Activated CD4-positive, alpha-beta T cell treated with anti-CD3 and anti-CD28 coated beads, Interleukin-2, amount 10 ng/mL, durations not matched to agents 7 days and 5 days (primary cell): ENCODE measurements at regions not wholly inside any gene's neighbourhood (a gene's known extent, or its start where the extent isn't known, plus 50 kb on each side); places are given as distances from the start of the nearest gene placed in this dataset.

ENCODE experiments used
- CTCF ChIA-PET: fragments of 350-600 bp; sonication (Branson Sonifier 250); formaldehyde crosslinking; loops from one replicate; lab custom pipeline; 2021; ENCODE audit warnings: antibody characterized with exemption; lab: Charles Lee
- POLR2A ChIA-PET: fragments of 350-600 bp; sonication (Branson Sonifier 250); formaldehyde crosslinking; loops from one replicate; lab custom pipeline; 2021; ENCODE audit warnings: antibody characterized with exemption; lab: Charles Lee
- DNase-seq: peaks from one replicate; pipeline ENCODE4 v3.0.0-alpha.2; 2020
- H3K27ac Mint-ChIP-seq: one replicate; pipeline ENCODE4 v1.8.0; 2021; ENCODE audit warnings: mild to moderate bottlenecking, moderate library complexity, mixed read lengths
- H3K27me3 Mint-ChIP-seq: one replicate; pipeline ENCODE4 v1.8.0; 2021; ENCODE audit warnings: mixed read lengths
- H3K36me3 Mint-ChIP-seq: one replicate; pipeline ENCODE4 v1.8.0; 2021; ENCODE audit warnings: low read depth, mixed read lengths
- H3K4me1 Mint-ChIP-seq: one replicate; pipeline ENCODE4 v1.8.0; 2021; ENCODE audit warnings: mixed read lengths
- H3K4me3 Mint-ChIP-seq: one replicate; pipeline ENCODE4 v1.8.0; 2021; ENCODE audit warnings: mild to moderate bottlenecking, moderate library complexity, mixed read lengths
- H3K9me3 Mint-ChIP-seq: one replicate; pipeline ENCODE4 v1.8.0; 2021; ENCODE audit warnings: mixed read lengths

GRCh38 chr4:108567831-108568230 lies 52.5 kb upstream of the RPL34 start:
- H3K4me1 Mint-ChIP-seq: peaks cover 25% of the 10 kb centered on the region
- CTCF ChIA-PET: interaction anchor here (1.0 to 2.3 kb wide), 2 partner anchors 64 to 548 kb away, joined by 3 to 8 read pairs; no protein-coding TSS in a partner anchor
- H3K36me3 Mint-ChIP-seq: peaks cover 4% of the 10 kb centered on the region
- H3K4me3 Mint-ChIP-seq: no peak overlapping the region
- H3K27me3 Mint-ChIP-seq: no peaks in the 10 kb centered on the region
- peaks cover 2% of the 10 kb centered on the region for H3K9me3 Mint-ChIP-seq
- POLR2A ChIA-PET: no interaction called here
- H3K27ac Mint-ChIP-seq: no peak overlapping the region
- DNase-seq: no peak

GRCh38 chr4:108561116-108561515 lies 59.3 kb upstream of the RPL34 start:
- ChIA-PET CTCF (interaction anchor here (1.4 kb wide), 1 partner anchor 14 kb away, joined by 3 read pairs; no protein-coding TSS in a partner anchor), POLR2A (no interaction called here)
- DNase-seq: no peak
- Mint-ChIP-seq H3K4me1 (peaks cover 8% of the 10 kb centered on the region), H3K9me3 (peaks cover 5% of the 10 kb centered on the region), H3K4me3 (no peak overlapping the region), H3K36me3 (peaks cover 4% of the 10 kb centered on the region), H3K27me3 (no peaks in the 10 kb centered on the region), H3K27ac (no peak overlapping the region)

GRCh38 chr4:108560616-108561015 lies 59.8 kb upstream of the RPL34 start:
- no peak for DNase-seq
- CTCF ChIA-PET: interaction anchor here (1.4 kb wide), 1 partner anchor 13 kb away, joined by 3 read pairs; no protein-coding TSS in a partner anchor
- POLR2A ChIA-PET: no interaction called here
- peaks cover 5% of the 10 kb centered on the region for H3K9me3 Mint-ChIP-seq
- H3K27me3 Mint-ChIP-seq: no peaks in the 10 kb centered on the region
- no peak overlapping the region for H3K4me3 Mint-ChIP-seq
- H3K27ac Mint-ChIP-seq: no peak overlapping the region
- peaks cover 8% of the 10 kb centered on the region for H3K4me1 Mint-ChIP-seq
- H3K36me3 Mint-ChIP-seq: peaks cover 4% of the 10 kb centered on the region

- H3K9me3 Mint-ChIP-seq: peaks cover 2% of the 10 kb centered on the region
- H3K4me1 Mint-ChIP-seq: peaks cover 4% of the 10 kb centered on the region
- no peak overlapping the region for H3K27ac Mint-ChIP-seq
- CTCF ChIA-PET: interaction anchor here (1.4 kb wide), 1 partner anchor 12 kb away, joined by 3 read pairs; no protein-coding TSS in a partner anchor
- no peaks in the 10 kb centered on the region for H3K27me3 Mint-ChIP-seq
- POLR2A ChIA-PET: no interaction called here
- no peak for DNase-seq
- no peak overlapping the region for H3K4me3 Mint-ChIP-seq
- peaks cover under 1% of the 10 kb centered on the region for H3K36me3 Mint-ChIP-seq
Measured at GRCh38 chr4:108559911-108560310, 60.5 kb upstream of the RPL34 start.

GRCh38 chr4:108559068-108559793 lies 61.1 kb upstream of the RPL34 start:
- Mint-ChIP-seq H3K4me1 (peaks cover 1% of the 10 kb centered on the region), H3K9me3 (peaks cover 2% of the 10 kb centered on the region), H3K27ac (no peak overlapping the region), H3K27me3 (no peaks in the 10 kb centered on the region), H3K4me3 (no peak overlapping the region), H3K36me3 (no peaks in the 10 kb centered on the region)
- POLR2A ChIA-PET: no interaction called here
- CTCF ChIA-PET: interaction anchor here (1.0 kb wide), 1 partner anchor 11 kb away, joined by 3 read pairs; no protein-coding TSS in a partner anchor
- no peak for DNase-seq

- ChIA-PET CTCF (no interaction called here), POLR2A (no interaction called here)
- H3K4me1 Mint-ChIP-seq: no peaks in the 10 kb centered on the region
- H3K4me3 Mint-ChIP-seq: no peak overlapping the region
- DNase-seq: no peak
- no peak overlapping the region for H3K27ac Mint-ChIP-seq
- no peaks in the 10 kb centered on the region for H3K27me3 Mint-ChIP-seq
- no peaks in the 10 kb centered on the region for H3K36me3 Mint-ChIP-seq
- H3K9me3 Mint-ChIP-seq: peaks cover 5% of the 10 kb centered on the region
Measured at GRCh38 chr4:108556588-108557200, 63.7 kb upstream of the RPL34 start.

GRCh38 chr4:108556166-108556565 lies 64.2 kb upstream of the RPL34 start:
- CTCF ChIA-PET: no interaction called here
- Mint-ChIP-seq H3K9me3 (peaks cover 3% of the 10 kb centered on the region), H3K27ac (no peak overlapping the region), H3K4me3 (no peak overlapping the region), H3K4me1 (no peaks in the 10 kb centered on the region), H3K36me3 (no peaks in the 10 kb centered on the region), H3K27me3 (no peaks in the 10 kb centered on the region)
- no peak for DNase-seq
- POLR2A ChIA-PET: no interaction called here

- Mint-ChIP-seq H3K36me3 (peaks cover 2% of the 10 kb centered on the region), H3K9me3 (peaks cover 3% of the 10 kb centered on the region), H3K27me3 (no peaks in the 10 kb centered on the region), H3K4me3 (no peak overlapping the region), H3K4me1 (no peaks in the 10 kb centered on the region), H3K27ac (no peak overlapping the region)
- ChIA-PET POLR2A (no interaction called here), CTCF (no interaction called here)
- no peak for DNase-seq
Measured at GRCh38 chr4:108555701-108556100, 64.7 kb upstream of the RPL34 start.

- DNase-seq: no peak
Measured at GRCh38 chr4:108547682-108548081, 72.7 kb upstream of the RPL34 start.

GRCh38 chr4:108546728-108547127 lies 73.6 kb upstream of the RPL34 start:
- H3K4me1 Mint-ChIP-seq: peaks cover 3% of the 10 kb centered on the region
- CTCF ChIA-PET: interaction anchor here (0.7 to 1.4 kb wide), 3 partner anchors 14 to 582 kb away, joined by 3 to 4 read pairs (median 3); no protein-coding TSS in a partner anchor
- H3K36me3 Mint-ChIP-seq: peaks cover 38% of the 10 kb centered on the region

More at GRCh38 chr4:108547682-108548081, 72.7 kb upstream of the RPL34 start:
- Mint-ChIP-seq H3K4me3 (no peak overlapping the region), H3K27ac (no peak overlapping the region), H3K36me3 (peaks cover 35% of the 10 kb centered on the region), H3K4me1 (peaks cover 1% of the 10 kb centered on the region), H3K9me3 (peaks cover 34% of the 10 kb centered on the region), H3K27me3 (no peaks in the 10 kb centered on the region)
- ChIA-PET CTCF (interaction anchor here (1.3 to 1.4 kb wide), 2 partner anchors 13 to 396 kb away, joined by 3 to 4 read pairs; no protein-coding TSS in a partner anchor), POLR2A (no interaction called here)

GRCh38 chr4:108544481-108544880 lies 75.9 kb upstream of the RPL34 start:
- ChIA-PET CTCF (interaction anchor here (0.5 to 2.2 kb wide), 7 partner anchors 12 to 526 kb away, joined by 3 to 8 read pairs (median 3); no protein-coding TSS in a partner anchor), POLR2A (no interaction called here)
- Mint-ChIP-seq H3K9me3 (peaks cover 29% of the 10 kb centered on the region), H3K4me1 (peaks cover 11% of the 10 kb centered on the region), H3K27ac (no peak overlapping the region), H3K36me3 (peaks cover 34% of the 10 kb centered on the region), H3K4me3 (no peak overlapping the region), H3K27me3 (no peaks in the 10 kb centered on the region)
- DNase-seq: no peak

More at GRCh38 chr4:108546728-108547127, 73.6 kb upstream of the RPL34 start:
- H3K9me3 Mint-ChIP-seq: peaks cover 34% of the 10 kb centered on the region
- no peak overlapping the region for H3K4me3 Mint-ChIP-seq
- H3K27me3 Mint-ChIP-seq: no peaks in the 10 kb centered on the region
- no peak for DNase-seq
- H3K27ac Mint-ChIP-seq: no peak overlapping the region
- POLR2A ChIA-PET: no interaction called here

- H3K27me3 Mint-ChIP-seq: no peaks in the 10 kb centered on the region
- peaks cover 24% of the 10 kb centered on the region for H3K9me3 Mint-ChIP-seq
- no peak overlapping the region for H3K27ac Mint-ChIP-seq
- ChIA-PET POLR2A (no interaction called here), CTCF (interaction anchor here (0.9 to 2.2 kb wide), 2 partner anchors 11 to 24 kb away, joined by 3 to 8 read pairs; no protein-coding TSS in a partner anchor)
- DNase-seq: no peak
- H3K36me3 Mint-ChIP-seq: peaks cover 27% of the 10 kb centered on the region
- H3K4me1 Mint-ChIP-seq: peaks cover 11% of the 10 kb centered on the region
- no peak overlapping the region for H3K4me3 Mint-ChIP-seq
Measured at GRCh38 chr4:108543359-108543968, 76.9 kb upstream of the RPL34 start.
